ENCODE measurements at regions not wholly inside any gene's neighbourhood (a gene's known extent, or its start where the extent isn't known, plus 50 kb on each side); places are given as distances from the start of the nearest gene placed in this dataset.
"Not testable (repeated sequence)": the region's sequence is repeated elsewhere in the genome, so short reads cannot be mapped to it uniquely, and the experiment has no call there.

GRCh38 chr10:30169342-30169741, 110.0 kb upstream of the JCAD start:
- DNase-seq, result no peak

GRCh38 chr10:30166929-30167328, 107.5 kb upstream of the JCAD start:
- DNase-seq, result no peak

DNA sequence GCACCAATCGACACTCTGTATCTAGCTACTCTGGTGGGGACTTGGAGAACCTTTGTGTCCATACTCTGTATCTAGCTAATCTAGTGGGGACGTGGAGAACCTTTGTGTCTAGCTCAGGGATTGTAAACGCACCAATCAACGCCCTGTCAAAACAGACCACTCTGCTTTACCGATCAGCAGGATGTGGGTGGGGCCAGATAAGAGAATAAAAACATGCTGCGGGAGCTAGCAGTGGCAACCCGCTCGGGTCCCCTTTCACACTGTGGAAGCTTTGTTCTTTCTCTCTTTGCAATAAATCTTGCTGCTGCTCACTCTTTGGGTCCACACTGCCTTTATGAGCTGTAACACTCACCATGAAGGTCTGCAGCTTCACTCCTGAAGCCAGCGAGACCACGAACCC, 104.0 kb upstream of the JCAD start:
- not testable (repeated sequence) for DNase-seq

DNA sequence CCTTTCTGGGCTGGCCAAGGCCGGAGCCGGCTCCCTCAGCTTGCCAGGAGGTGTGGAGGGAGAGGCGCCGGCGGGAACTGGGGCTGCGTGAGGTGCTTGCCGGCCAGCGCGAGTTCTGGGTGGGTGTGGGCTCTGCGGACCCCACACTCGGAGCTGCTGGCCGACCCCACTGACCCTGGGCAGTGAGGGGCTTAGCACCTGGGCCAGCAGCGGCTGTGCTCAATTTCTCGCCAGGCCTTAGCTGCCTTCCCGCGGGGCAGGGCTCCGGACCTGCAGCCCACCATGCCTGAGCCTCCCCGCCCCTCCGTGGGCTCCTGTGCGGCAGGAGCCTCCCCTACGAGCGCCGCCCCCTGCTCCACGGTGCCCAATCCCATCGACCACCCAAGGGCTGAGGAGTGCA, 103.4 kb upstream of the JCAD start:
- DNase-seq, result not testable (repeated sequence)

GRCh38 chr10:30160271-30160982, 101.0 kb upstream of the JCAD start:
- DNase-seq, result no peak

DNA sequence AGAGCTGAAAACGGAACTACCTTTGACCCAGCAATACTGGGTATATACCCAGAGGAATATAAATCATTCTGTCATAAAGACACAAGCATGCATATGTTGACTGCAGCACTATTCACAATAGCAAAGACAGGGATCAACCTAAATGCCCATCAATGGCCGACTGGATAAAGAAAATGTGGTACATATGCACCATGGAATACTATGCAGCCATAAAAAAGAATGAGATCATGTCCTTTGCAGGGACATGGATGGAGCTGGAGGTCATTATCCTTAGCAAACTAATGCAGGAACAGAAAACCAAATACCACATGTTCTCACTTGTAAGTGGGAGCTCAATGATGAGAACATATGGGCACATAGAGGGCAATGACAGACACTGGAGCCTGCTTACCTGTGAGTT, 100.2 kb upstream of the JCAD start:
- DNase-seq, result not testable (repeated sequence)

- peak; percentile 28 for DNase-seq
Observed at GRCh38 chr10:30158325-30158960, 99.1 kb upstream of the JCAD start.

- DNase-seq, result no peak
Observed at GRCh38 chr10:30155401-30155800, 96.0 kb upstream of the JCAD start.

- DNase-seq, result no peak
Observed at GRCh38 chr10:30154561-30154960, 95.2 kb upstream of the JCAD start.

DNA sequence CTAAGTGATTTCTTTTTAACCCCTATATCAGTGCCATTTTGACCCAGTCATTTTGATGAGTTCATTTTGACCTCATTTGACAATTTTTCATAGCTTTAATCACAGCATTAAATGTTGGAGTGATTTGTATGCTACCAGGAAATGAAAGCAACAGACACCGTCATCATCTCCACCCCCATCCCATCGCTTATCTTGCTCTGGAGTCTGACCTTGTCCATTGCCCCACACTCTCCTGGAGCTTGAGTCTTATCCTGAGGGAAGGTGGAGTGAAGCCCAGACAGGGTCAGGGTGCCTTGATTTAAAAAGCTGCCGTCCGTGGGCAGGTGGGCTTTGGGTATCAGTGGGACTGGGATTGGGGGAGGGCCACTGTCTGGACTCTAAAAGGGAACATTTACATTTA, 94.7 kb upstream of the JCAD start:
- DNase-seq, result no peak

DNA sequence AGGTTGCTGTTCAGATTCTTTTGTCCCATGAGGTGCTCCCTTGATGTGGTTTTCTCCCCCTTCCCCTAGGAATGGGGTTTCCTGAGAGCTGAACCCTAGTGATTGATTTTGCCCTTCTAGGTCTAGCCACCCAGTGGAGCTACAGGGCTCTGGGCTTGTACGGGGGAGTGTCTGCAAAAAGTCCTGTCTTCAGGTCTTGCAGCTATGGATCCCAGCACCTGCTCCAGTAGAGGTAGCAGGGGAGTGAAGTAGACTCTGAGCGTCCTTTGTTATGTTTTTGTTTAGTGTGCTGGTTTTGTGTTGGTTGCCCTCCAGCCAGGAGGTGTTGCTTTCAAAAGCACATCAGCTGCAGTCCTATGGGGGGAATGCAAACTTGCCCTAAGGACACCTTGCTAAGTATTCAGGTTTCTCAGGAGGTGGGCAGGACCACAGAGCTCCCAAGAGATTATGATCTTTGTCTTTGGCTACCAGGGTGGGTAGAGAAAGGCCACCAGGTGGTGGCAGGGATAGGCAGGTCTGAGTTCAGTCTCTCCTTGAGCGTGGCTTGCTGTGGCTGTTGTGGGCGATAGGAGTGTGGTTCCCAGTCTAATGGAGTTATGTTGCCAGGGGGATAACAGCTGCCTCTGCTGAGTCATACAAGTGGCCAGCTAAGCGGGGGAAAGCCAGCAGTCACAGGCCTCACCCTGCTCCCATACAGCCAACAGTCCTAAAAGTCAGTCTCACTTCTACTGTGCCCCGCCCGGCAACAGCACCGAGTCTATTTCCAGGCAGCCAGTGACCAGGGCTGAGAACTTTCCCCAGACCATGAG, 92.4 kb upstream of the JCAD start:
- no peak for DNase-seq

DNA sequence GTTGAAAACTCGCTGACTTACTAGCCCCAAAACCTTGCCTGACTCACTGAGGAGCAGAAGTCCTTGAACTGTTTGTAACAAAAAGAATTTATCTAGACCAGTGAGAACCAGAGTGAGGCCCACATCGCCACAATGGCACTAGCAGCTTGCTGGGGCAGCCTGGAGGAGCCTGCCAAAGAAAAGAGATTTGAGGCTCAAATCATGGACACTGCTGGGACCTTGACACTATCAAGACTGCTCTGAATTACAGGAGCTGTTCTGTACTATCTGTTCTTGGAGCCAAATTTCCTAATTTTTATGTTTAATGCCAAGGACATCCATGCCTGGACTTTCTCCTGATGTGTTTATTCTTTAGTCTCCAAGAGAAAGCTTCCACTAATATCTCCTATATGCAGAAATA, 82.0 kb upstream of the JCAD start:
- DNase-seq, result no peak

- DNase-seq, result no peak
Observed at GRCh38 chr10:30134171-30134945, 75.0 kb upstream of the JCAD start.

GRCh38 chr10:30133198-30133597, 73.8 kb upstream of the JCAD start:
- DNase-seq, result no peak

DNA sequence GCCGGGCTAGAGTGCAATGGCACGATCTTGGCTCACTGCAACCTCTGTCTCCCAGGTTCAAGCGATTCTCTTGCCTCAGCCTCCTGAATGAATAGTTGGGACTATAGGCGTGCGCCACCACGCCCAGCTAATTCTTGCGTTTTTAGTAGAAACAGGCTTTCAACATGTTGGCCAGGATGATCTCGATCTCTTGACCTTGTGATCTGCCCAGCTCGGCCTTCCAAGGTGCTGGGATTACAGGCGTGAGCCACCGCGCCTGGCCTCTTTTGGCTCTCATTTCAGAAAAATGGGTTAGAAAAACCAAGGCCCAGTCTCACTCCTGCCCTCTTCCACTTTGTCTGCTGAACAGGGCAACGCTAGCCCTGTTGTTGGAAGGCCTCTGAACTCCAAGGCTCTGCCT, 72.0 kb upstream of the JCAD start:
- DNase-seq, result not testable (repeated sequence)

DNA sequence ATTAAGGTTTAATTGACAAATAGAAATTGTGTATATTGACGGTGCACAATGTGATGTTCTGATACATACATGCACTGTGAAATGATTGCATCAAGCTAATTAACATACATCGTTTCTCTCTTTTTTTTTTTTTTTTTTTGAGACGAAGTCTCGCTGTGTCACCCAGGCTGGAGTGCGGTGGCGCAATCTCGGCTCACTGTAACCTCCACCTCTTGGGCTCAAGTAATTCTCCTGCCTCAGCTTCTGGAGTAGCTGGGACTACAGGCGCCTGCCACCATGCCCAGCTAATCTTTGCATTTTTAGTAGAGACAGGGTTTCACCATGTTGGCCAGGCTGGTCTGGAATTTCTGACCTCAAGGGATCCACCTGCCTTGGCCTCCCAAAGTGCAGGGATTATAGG, 69.9 kb upstream of the JCAD start:
- DNase-seq, result not testable (repeated sequence)

DNA sequence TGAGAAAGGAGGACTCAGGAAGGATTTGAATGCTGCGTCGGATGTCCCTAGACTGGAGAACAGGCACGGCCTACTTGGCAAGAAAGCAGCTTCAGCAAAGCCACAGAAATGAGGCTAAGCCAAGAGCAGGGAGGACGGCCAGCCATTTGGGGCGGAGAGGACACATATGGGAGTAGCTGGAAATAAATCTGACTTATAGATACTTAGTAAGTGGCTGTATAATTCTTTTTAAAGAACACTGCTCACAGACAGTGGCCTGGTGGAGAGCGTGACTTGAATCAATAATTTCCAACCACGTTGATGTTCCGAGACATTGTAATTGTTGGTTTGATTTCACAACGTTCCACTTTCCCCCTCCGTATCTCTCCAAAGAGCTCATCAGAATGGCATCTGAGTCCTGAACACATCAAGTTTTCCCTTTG, 67.7 kb upstream of the JCAD start:
- no peak for DNase-seq

- DNase-seq, result no peak
Observed at GRCh38 chr10:30125496-30125895, 66.1 kb upstream of the JCAD start.

DNA sequence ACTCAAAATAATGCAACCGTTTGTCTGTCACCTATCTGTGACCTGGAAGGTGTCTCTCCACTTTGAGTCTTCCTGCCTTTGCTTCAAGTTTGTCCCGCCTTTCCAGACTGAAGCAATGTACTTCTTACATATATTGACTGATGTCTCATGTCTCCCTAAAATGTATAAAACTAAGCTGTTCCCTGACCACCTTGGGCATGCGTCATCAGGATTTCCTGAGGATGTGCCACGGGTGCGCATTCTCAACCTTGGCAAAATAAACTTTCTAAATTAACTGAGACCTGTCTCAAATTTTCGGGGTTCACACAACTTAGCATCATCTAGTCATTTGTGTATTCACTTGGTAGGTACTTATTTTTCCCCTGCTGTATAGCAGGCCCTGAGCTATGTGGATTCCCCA, 65.3 kb upstream of the JCAD start:
- DNase-seq, result no peak

- no peak for DNase-seq
Observed at GRCh38 chr10:30121401-30121800, 62.0 kb upstream of the JCAD start.

GRCh38 chr10:30118590-30118989, 59.2 kb upstream of the JCAD start:
- DNase-seq, result no peak

DNA sequence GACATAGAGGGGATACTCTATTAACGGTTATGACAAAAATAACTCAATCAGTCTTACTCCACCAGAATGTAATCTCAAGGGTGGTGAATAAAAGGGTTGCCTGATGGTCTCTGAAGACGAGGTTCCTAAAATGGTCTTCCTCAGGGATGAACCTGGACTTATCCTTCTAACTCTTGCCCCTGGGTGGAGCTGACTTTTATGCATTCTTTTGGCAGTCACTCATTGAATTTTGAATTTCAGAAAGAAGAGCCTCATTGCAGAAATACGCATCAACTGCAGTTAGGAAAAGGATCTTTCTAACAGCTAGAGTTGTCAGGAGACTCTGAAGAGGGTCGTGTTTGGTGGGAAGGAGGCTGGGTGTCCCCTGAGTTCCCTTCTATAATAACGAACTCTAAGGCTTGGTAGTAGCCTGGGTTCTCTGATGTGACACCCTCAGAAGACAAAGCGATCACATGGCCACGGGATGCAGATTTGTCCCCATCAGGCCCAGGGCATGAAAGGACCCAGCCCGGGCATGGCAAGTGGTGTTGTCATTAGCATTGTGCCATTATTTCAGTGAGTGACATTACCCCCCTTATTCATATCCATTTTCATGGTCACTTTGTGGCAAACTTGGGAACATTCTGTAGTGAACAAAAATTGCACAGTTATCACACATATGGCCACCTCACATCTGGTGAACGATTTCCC, 58.6 kb upstream of the JCAD start:
- no peak for DNase-seq

Data from GF-D8 (cell line).